ENCODE measurements at regions not wholly inside any gene's neighbourhood (a gene's known extent, or its start where the extent isn't known, plus 50 kb on each side); places are given as distances from the start of the nearest gene placed in this dataset.

- no peak for FAIRE-seq
These were observed 1561.6 kb downstream of the OTOL1 start for GRCh38 chr3:163058031-163058854.

GRCh38 chr3:163071713-163072112 is 1575.1 kb downstream of the OTOL1 start:
- FAIRE-seq: no peak
- no peak for DNase-seq (ENCODE audit: low spot score)

More at GRCh38 chr3:163058031-163058854, 1561.6 kb downstream of the OTOL1 start:
- no peak for DNase-seq (ENCODE audit: low spot score)

Measured in RCC 7860 (cell line).